AG10803 (cell line): ENCODE measurements at regions not wholly inside any gene's neighbourhood (a gene's known extent, or its start where the extent isn't known, plus 50 kb on each side); places are given as distances from the start of the nearest gene placed in this dataset.

Experiments
- DNase-seq: peaks from one replicate; pipeline ENCODE4 v3.0.0; 2010; ENCODE audit warnings: low read depth
- H3K4me3 ChIP-seq: 2 replicates; pipeline ENCODE4 v1.5.1; 2011; ENCODE audit warnings: mild to moderate bottlenecking, low read length, control low read depth
- TF ChIP-seq, protein P1 (sequence below): conservative IDR thresholded peaks from 2 replicates; pipeline ENCODE4 v1.5.1; 2011; ENCODE audit warnings: mild to moderate bottlenecking, low read length, control low read depth, inconsistent platforms

DNA sequence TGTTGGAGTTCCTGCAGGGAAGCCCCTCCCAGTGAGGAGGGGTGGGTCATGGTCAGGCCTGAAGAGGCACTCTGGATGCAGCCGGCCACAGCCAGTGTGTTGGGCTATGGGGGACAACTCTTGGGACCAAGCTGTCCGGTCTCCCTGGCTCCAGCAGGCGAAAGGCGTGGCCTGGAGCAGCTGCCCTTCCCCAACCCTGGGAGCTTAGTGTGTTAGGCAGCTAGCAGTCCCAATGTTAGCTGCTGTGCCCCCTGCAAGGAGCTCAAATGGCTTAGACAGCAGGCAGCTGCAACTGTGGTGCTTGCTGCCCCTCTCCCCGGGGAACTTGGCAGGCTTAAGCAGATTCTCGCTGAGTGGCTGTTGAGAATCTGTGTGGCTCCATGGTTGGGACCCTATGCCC is 67.5 kb upstream of the ACTBL2 start:
- H3K4me3 ChIP-seq = no peak overlapping the region
- DNase-seq = no peak
- TF ChIP-seq, protein P1, sequence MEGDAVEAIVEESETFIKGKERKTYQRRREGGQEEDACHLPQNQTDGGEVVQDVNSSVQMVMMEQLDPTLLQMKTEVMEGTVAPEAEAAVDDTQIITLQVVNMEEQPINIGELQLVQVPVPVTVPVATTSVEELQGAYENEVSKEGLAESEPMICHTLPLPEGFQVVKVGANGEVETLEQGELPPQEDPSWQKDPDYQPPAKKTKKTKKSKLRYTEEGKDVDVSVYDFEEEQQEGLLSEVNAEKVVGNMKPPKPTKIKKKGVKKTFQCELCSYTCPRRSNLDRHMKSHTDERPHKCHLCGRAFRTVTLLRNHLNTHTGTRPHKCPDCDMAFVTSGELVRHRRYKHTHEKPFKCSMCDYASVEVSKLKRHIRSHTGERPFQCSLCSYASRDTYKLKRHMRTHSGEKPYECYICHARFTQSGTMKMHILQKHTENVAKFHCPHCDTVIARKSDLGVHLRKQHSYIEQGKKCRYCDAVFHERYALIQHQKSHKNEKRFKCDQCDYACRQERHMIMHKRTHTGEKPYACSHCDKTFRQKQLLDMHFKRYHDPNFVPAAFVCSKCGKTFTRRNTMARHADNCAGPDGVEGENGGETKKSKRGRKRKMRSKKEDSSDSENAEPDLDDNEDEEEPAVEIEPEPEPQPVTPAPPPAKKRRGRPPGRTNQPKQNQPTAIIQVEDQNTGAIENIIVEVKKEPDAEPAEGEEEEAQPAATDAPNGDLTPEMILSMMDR = no peak

DNA sequence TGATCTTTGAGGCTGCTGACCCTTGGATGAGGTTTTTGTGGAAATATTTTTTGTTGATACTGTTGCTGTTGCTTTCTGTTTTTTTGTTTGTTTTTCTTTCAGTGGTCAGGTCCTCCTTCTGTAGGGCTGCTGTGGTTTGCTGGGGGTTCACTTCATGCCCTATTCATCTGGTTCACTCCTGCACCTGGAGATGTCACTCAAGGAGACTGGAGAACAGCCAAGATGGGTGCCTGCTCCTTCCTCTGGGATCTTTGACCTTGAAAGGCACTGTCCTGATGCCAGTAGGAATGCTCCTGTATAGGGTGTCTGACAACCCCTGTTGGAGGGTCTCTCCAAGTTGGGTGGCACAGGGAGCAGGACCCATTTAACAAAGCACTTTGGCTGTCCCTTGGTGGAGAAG is 67.0 kb upstream of the ACTBL2 start:
- H3K4me3 ChIP-seq = no peak overlapping the region
- TF ChIP-seq, protein P1 = no peak
- no peak for DNase-seq

DNA sequence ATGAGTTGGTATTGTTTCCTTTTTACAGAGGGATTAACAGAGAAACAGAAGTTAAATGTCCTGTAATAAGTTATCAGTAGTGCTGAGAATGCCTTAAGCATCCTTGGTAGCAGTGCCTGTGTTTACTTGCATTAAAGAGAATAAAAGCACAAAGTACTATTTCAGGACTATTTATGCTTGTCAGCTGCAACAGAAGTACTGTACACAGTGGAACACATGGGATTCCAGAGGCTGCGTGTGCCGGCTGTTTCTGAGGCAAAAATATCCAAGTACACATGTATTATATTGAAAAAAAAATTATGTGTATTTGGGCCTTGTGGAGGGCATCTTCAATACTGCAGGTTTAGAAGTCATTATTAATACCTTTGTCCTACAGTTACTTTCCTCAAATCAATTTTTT is 58.2 kb upstream of the ACTBL2 start:
- TF ChIP-seq, protein P1 = no peak
- DNase-seq = no peak
- H3K4me3 ChIP-seq = no peak overlapping the region

DNA sequence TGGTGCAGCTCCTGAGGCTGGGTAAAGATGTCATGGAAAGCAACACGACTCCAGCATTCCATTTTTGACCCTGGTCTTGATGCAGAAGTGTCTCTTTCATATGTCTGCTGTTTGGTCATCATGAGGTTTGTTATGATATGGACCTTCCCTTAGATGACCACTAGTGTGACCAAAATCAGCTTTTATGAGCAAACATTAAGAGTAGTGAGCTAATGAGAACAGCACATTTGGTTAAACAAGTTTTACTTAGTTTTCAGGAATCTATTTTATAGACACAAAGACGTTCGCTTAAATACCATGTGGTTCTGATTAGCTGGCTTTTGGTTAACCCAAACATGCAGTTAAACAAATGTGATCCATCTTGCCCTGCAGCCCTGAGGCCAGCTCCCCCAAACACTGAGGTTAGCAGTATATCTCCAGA is 56.7 kb upstream of the ACTBL2 start:
- TF ChIP-seq, protein P1 = peak; percentile 22; the same call in 1 of the 2 replicates
- peak; percentile 80 for DNase-seq
- H3K4me3 ChIP-seq = no peak overlapping the region

DNA sequence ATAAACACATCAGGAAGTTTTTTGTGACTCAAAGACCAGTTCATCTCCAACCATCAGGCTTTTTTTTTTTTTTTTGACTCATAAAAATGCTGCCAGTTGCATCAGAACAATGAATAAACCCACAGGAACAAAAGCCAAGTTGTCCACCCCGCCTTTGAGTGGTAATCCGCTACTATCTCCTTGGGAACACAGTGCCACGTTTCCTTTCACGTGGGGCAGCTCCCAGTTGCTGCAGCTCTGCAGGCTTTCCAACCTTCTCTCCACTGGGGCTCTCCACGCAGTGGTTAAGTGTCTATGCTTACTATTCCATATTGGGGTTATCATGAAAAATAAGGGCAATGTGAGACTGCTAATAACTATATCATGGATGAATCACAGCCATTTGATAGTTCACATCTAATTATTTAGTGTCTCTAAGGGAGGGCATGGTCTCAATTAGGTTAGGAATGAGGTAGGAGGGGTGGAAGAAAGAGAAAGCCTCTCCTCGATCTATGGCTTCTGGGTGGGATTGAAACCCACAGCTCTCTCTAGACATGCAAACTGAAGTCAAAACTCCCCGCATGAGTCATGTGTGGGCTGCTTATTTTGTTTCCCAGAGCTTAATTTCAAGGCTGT is 55.8 kb upstream of the ACTBL2 start:
- H3K4me3 ChIP-seq = peak overlapping the region; percentile 30

DNA sequence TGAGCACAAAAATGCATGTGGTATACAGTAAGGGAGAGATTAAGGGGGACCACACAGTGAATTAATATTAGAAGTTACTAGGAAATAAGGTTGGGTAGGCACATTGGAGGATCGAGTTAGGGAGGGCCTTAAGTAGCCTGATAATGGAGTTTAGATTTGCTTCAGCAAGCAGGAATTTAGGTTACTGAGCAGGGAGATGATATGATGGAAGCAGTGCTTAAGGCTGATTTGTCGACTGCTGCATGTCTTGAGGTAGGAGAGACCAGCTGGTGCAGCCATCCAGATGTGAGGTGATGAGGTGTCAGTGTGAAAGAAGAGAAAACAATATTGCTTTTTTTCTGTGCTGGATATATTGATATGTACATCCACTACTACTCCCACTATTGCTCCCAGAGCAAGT is 55.2 kb upstream of the ACTBL2 start:
- no peak overlapping the region for H3K4me3 ChIP-seq
- TF ChIP-seq, protein P1 = no peak
- DNase-seq = no peak

More for the DNA sequence above, 55.8 kb upstream of the ACTBL2 start:
- TF ChIP-seq, protein P1 = no peak
- peak; percentile 93 for DNase-seq
